HG03342 (cell line): ENCODE measurements at regions not wholly inside any gene's neighbourhood (a gene's known extent, or its start where the extent isn't known, plus 50 kb on each side); places are given as distances from the start of the nearest gene placed in this dataset.
"Not testable (repeated sequence)": the region's sequence is repeated elsewhere in the genome, so short reads cannot be mapped to it uniquely, and the experiment has no call there.

ENCODE experiments used
- ATAC-seq: cut with Tn5 transposase; IDR thresholded peaks from one replicate; pipeline ENCODE4 v1.9.1; 2021; ENCODE audit warnings: mild to moderate bottlenecking, moderate library complexity; ENCODE audit not compliant: unreplicated experiment

GRCh38 chr3:34909679-34910078 is 729.6 kb upstream of the ARPP21 start:
- ATAC-seq: not testable (repeated sequence)

GRCh38 chr3:34919025-34919424 is 720.3 kb upstream of the ARPP21 start:
- ATAC-seq: no peak

DNA sequence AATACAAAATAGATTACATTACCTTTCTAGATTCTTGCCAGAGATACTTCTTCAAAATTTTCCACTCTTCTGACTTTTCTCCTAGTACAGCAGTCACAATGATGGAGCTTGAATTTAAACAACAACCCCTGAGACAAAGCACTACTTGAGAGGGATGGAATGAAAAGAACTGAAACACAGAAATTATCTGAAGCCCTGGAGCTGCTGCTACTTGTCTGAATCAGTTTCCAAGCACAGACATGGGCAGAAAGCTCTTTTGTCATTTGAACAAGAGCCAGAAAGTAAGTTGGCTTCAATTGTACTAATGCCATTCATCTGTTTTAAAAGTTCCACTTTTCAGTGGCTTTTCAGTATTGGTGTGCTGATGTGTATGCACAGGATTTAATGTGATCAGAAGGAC is 718.5 kb upstream of the ARPP21 start:
- no peak for ATAC-seq

DNA sequence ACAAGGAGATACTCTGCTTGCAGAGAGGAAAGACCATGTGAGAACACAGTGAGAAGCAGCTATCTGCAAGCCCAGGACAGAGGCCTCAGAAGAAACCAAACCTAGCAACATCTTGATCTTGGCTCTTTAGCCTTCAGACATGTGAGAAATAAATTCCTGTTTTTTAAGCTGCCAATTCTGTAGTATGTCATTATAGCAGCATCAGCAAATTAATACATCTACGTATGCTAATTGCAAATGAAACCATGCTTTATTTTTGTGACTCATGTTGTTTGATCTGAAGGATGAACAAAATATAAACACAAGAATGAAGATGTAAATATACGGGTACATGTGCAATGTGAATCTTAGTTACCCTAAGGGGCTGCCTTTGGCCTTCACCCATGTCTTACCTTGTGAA is 714.4 kb upstream of the ARPP21 start:
- no peak for ATAC-seq

DNA sequence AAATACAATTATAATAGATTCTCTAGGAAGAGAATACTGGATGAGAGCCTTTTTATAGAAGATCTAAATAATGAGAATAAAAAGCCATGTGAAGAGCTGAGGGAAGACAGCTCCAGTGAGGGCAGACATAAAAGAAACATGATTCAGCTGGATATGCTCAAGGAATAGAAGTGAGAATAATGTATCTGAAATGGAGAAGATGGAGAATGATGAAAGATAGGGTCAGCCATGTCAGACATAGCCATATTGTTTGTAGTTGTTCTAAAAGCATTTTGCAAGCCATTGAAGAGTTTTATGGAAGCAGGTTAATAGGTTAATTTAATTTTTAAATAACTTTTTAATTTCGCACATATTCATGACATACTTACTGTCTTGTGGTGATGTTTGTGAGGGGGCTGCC is 713.5 kb upstream of the ARPP21 start:
- ATAC-seq: no peak

DNA sequence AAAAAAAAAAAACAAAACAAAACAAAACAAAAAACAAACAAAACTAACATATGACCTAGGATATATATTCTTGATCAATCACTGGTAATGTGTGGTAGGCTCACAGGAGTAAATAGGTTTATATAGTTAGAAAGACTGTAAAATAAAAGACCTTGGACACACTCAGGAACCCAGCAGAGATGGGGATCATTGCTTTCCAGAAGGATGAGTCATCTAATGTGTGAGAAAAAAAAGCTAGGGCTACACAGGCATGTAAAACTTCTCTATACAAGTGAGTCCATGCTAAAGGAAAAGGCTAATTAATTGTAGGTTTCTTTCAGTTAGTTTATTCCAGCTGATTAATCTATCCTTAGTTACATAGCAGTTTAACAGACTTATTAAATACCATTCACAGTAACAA is 710.3 kb upstream of the ARPP21 start:
- no peak for ATAC-seq

- no peak for ATAC-seq
Measured at GRCh38 chr3:34934660-34935059, 704.7 kb upstream of the ARPP21 start.

- no peak for ATAC-seq
Measured at GRCh38 chr3:34938784-34939183, 700.5 kb upstream of the ARPP21 start.

DNA sequence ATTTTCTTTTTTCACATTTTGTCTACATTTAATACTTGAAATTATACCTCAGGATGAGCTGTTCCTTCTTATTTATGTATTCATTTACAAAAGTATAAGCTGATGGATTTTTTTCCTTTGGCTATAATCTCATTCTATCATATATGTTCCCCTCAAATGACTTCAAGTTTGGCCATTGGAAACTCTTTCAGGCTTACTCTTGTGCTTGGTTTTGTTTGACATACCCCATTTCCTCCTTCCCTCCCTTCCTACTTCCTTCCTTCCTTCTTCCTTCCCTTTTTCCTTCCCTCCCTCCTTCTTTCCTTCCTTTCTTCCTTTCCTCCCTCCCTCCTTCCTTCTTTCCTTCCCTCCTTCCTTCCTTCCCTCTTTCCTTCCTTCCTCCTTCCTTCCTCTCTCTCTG is 697.1 kb upstream of the ARPP21 start:
- ATAC-seq: no peak

DNA sequence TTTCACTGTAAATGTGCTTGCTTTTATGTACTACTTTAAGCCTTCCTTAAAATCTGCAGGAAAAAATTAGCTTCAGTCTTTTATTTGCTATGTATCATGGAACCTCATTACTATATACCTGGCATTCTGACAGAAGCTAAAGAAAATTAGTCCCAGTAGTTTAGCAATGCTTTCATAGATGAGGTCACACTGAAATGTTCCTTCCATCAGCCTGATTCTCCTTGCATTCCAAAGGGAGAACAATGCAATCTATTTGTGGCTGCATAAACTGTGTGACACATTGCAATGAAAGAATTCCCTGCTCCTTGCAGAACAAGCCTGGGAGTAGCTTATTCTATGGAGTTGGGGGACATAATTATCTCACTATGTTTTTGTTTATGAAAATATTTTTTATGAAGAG is 691.5 kb upstream of the ARPP21 start:
- ATAC-seq: no peak

- no peak for ATAC-seq
Measured at GRCh38 chr3:34948517-34948916, 690.8 kb upstream of the ARPP21 start.

GRCh38 chr3:34955680-34956079 is 683.6 kb upstream of the ARPP21 start:
- no peak for ATAC-seq

DNA sequence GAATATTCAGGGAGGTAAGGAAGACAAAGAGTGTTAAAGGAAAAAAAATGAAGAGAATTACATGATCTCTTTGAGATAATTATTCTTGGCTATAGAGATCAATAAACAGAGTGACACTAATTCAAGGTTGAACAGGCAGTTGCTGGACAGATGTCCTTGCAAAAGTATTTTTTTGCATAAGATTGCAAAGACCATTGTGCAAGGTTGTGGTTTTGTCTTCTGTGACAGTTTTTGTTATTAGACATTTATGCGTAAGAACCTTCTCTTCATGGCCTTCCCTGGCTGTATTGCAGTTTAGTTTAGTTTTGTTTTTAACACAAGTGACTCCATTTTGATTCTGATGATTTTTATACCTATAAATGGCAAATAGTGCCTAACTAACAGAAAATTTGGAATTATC is 682.8 kb upstream of the ARPP21 start:
- no peak for ATAC-seq

- no peak for ATAC-seq
Measured at GRCh38 chr3:34957677-34958076, 681.6 kb upstream of the ARPP21 start.

DNA sequence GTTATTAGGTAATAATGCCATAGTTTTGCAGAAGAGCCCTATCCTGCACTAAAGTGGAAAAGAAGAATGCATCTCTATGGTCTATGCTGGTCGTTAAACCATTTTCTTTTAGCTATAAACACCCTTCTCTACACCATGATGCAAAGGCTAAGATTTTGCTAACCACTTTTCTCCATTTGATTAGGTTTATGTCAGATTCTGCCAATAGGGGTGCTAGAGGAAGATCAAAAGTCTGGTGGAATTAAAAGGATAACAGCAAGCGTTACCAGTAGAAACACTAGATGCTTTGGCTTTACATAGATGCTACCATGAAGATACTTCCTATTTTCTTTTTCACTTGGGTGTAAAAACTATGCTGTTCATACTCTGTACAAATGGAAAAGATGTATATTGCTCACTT is 669.8 kb upstream of the ARPP21 start:
- no peak for ATAC-seq

DNA sequence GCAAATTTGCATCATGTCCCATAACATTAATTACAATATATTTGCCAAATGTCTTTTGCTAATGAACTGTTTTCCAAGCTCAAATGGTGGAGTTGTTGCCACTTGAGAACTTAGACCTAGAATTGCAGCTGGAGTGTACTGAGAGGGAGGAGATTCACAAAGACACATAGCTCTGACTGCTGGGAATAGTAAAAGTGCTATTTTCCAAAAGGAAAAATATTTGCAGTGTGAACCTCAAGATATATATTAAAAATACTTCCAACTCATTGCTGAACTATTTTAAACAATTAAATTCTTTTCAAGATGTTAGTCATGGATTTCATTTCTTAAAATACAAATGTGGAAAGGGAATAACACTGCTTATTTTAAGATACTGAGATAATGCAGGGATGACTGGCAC is 666.8 kb upstream of the ARPP21 start:
- no peak for ATAC-seq

- ATAC-seq: no peak
Measured at GRCh38 chr3:34973586-34973985, 665.7 kb upstream of the ARPP21 start.

DNA sequence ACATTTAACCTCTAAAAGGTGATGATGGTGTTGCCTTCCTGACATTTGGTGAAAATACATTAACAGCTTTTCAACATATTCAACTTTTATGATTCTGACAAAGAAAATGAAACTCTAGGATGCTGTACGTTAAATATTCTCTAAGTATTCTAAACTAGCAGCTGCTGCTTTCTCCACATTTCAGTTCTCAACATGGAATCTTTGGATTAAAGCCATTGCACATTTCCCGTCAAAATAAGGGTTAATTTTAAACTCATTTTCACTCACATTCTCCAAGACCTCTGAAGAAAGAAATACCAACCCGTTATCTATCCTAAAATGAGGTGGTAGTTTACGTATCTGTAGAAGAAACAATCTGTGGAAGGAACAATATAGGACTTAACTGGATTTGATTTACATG is 655.7 kb upstream of the ARPP21 start:
- ATAC-seq: no peak

DNA sequence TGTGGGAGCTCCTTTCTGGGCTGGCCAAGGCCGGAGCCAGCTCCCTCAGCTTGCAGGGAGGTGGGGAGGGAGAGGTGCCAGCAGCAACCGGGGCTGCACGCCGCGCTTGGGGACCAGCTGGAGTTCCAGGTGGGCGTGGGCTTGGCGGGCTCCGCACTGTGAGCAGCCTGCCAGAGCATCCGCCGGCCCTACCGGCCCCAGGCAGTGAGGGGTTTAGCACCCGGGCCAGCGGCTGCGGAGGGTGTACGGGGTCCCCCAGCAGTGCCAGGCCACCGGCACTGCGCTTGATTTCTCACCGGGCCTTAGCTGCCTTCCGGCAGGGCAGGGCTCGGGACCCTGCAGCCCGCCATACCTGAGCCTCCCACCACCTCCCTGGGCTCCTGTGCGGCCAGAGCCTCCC is 651.0 kb upstream of the ARPP21 start:
- no peak for ATAC-seq

- ATAC-seq: no peak
Measured at GRCh38 chr3:34995796-34996430, 643.4 kb upstream of the ARPP21 start.

GRCh38 chr3:34998902-34999301 is 640.4 kb upstream of the ARPP21 start:
- no peak for ATAC-seq

DNA sequence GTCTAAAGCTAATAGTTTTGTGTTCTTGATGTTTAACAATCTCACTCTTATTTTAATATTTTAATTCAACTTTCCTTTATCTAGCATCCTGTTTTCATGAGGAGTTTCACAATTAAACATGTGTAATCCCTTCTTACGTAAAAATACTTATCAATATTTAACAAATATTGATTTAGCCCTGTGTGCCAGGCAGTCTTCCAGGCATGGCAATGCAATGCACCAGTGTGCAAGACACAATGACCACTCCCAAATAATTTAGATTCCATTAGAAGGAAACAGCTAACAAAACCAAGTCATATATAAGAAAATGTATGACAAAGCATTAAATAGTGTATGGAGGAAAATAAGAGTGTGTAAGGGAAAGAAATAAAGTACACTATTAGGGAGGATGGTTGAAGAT is 627.1 kb upstream of the ARPP21 start:
- ATAC-seq: no peak

- no peak for ATAC-seq
Measured at GRCh38 chr3:35028157-35028556, 611.2 kb upstream of the ARPP21 start.
